ENCODE measurements at regions not wholly inside any gene's neighbourhood (a gene's known extent, or its start where the extent isn't known, plus 50 kb on each side); places are given as distances from the start of the nearest gene placed in this dataset.

- Histone ChIP-seq H4K20me1 (ENCODE audit: control insufficient read depth, insufficient read depth, insufficient read length) (no peaks in the 10 kb centered on the region), H4K91ac (ENCODE audit: insufficient read length, low read depth, low read length) (no peak overlapping the region), H2BK12ac (ENCODE audit: insufficient read length, low read depth, low read length) (no peak overlapping the region), H3K56ac (ENCODE audit: insufficient read length, low read depth, low read length) (no peak overlapping the region), H3K23ac (ENCODE audit: insufficient read length, low read depth, low read length) (no peak overlapping the region), H4K5ac (ENCODE audit: insufficient read length, low read depth, low read length) (no peak overlapping the region), H3K9me3 (ENCODE audit: control insufficient read depth, low read depth, low read length) (no peaks in the 10 kb centered on the region), H3K4me1 (ENCODE audit: insufficient read depth, low read length) (no peaks in the 10 kb centered on the region), H2BK5ac (ENCODE audit: insufficient read length, low read length) (no peak overlapping the region), H3K4me2 (ENCODE audit: insufficient read depth, insufficient read length, low read length) (no peak overlapping the region), H2BK120ac (ENCODE audit: low read depth, low read length, poor library complexity, severe bottlenecking) (no peak overlapping the region), H3T11ph (ENCODE audit: low read length) (no peak overlapping the region), H3K18ac (ENCODE audit: insufficient read length, low read depth, low read length) (no peak overlapping the region), H2AFZ (ENCODE audit: low read length) (no peak overlapping the region), H2AK5ac (ENCODE audit: insufficient read length, low read length) (no peak overlapping the region), H3K9ac (ENCODE audit: extremely low read depth, insufficient read length, low read length) (no peak overlapping the region), H3K23me2 (ENCODE audit: insufficient read length, low read depth, low read length, poor library complexity, severe bottlenecking) (no peaks in the 10 kb centered on the region), H4K8ac (replicated peaks; ENCODE audit: insufficient read length, low read depth, low read length) (no peak overlapping the region), H3K27ac (ENCODE audit: insufficient read length, low read depth, low read length) (no peak overlapping the region), H2BK20ac (ENCODE audit: low read depth, low read length, poor library complexity, severe bottlenecking) (no peak overlapping the region), H2BK15ac (ENCODE audit: low read depth, low read length) (no peak overlapping the region), H3K4ac (ENCODE audit: low read depth, low read length) (no peak overlapping the region), H3K79me2 (ENCODE audit: insufficient read depth, low read length) (no peaks in the 10 kb centered on the region), H3K27me3 (ENCODE audit: insufficient read depth, low read length) (no peaks in the 10 kb centered on the region), H3K14ac (ENCODE audit: insufficient read depth, low read length) (no peak overlapping the region), H3K79me1 (ENCODE audit: insufficient read depth, low read depth, low read length, poor library complexity, severe bottlenecking) (no peaks in the 10 kb centered on the region)
- no peak for DNase-seq
- no peak for TF ChIP-seq CTCF (conservative IDR thresholded peaks at IDR 0.05)
- peaks cover 0 to under 1% of the 10 kb centered on the region in 2 experiments; a peak in 1 of 5 replicates for H3K9me3 Mint-ChIP-seq
- H3K27me3 Mint-ChIP-seq (ENCODE audit: low read depth), result peaks cover 2% of the 10 kb centered on the region
- H3K4me1 Mint-ChIP-seq, result no peaks in the 10 kb centered on the region
- H3K36me3 Mint-ChIP-seq (ENCODE audit: insufficient read depth in 1 of 3, low read depth in 3 of 3), result no peaks in the 10 kb centered on the region; a peak in 1 of 7 replicates
- WGBS (ENCODE audit: extremely low coverage, insufficient read length, low lambda C conversion rate), result no CpG with 5 or more reads among the region's 4 CpGs
- no peak overlapping the region for H3K4me3 Mint-ChIP-seq
- H3K27ac Mint-ChIP-seq, result no peak overlapping the region
These were observed 332.0 kb downstream of the FGF9 start for GRCh38 chr13:22002893-22003292.
